HG03159 (cell line): ENCODE measurements at regions not wholly inside any gene's neighbourhood (a gene's known extent, or its start where the extent isn't known, plus 50 kb on each side); places are given as distances from the start of the nearest gene placed in this dataset.
"Not testable (repeated sequence)": the region's sequence is repeated elsewhere in the genome, so short reads cannot be mapped to it uniquely, and the experiment has no call there.

ENCODE experiments used
- ATAC-seq: cut with Tn5 transposase; IDR thresholded peaks from one replicate; pipeline ENCODE4 v1.9.1; 2021; ENCODE audit warnings: mild to moderate bottlenecking, moderate library complexity; ENCODE audit not compliant: unreplicated experiment

GRCh38 chr10:14429043-14429700 lies 98.4 kb upstream of the FRMD4A start:
- ATAC-seq = no peak

GRCh38 chr10:14425034-14425433 lies 94.3 kb upstream of the FRMD4A start:
- ATAC-seq = no peak

GRCh38 chr10:14423111-14423744 lies 92.5 kb upstream of the FRMD4A start:
- no peak for ATAC-seq

GRCh38 chr10:14422431-14422830 lies 91.7 kb upstream of the FRMD4A start:
- ATAC-seq = no peak

- ATAC-seq = no peak
Measured at GRCh38 chr10:14421941-14422340, 91.2 kb upstream of the FRMD4A start.

GRCh38 chr10:14417336-14417735 lies 86.6 kb upstream of the FRMD4A start:
- not testable (repeated sequence) for ATAC-seq

GRCh38 chr10:14416308-14416700 lies 85.6 kb upstream of the FRMD4A start:
- ATAC-seq = no peak

- no peak for ATAC-seq
Measured at GRCh38 chr10:14415676-14416307, 85.1 kb upstream of the FRMD4A start.

- ATAC-seq = no peak
Measured at GRCh38 chr10:14414901-14415300, 84.2 kb upstream of the FRMD4A start.

GRCh38 chr10:14413523-14413922 lies 82.8 kb upstream of the FRMD4A start:
- no peak for ATAC-seq

- no peak for ATAC-seq
Measured at GRCh38 chr10:14412624-14413023, 81.9 kb upstream of the FRMD4A start.

- no peak for ATAC-seq
Measured at GRCh38 chr10:14409856-14410458, 79.2 kb upstream of the FRMD4A start.

GRCh38 chr10:14409247-14409646 lies 78.5 kb upstream of the FRMD4A start:
- no peak for ATAC-seq

GRCh38 chr10:14408139-14408538 lies 77.4 kb upstream of the FRMD4A start:
- no peak for ATAC-seq

GRCh38 chr10:14407567-14407966 lies 76.8 kb upstream of the FRMD4A start:
- no peak for ATAC-seq

- ATAC-seq = no peak
Measured at GRCh38 chr10:14405076-14406065, 74.6 kb upstream of the FRMD4A start.

- no peak for ATAC-seq
Measured at GRCh38 chr10:14403881-14404623, 73.3 kb upstream of the FRMD4A start.

- ATAC-seq = no peak
Measured at GRCh38 chr10:14403359-14403758, 72.6 kb upstream of the FRMD4A start.

GRCh38 chr10:14399641-14400040 lies 68.9 kb upstream of the FRMD4A start:
- no peak for ATAC-seq

GRCh38 chr10:14397066-14397465 lies 66.3 kb upstream of the FRMD4A start:
- ATAC-seq = no peak
